ENCODE measurements at regions not wholly inside any gene's neighbourhood (a gene's known extent, or its start where the extent isn't known, plus 50 kb on each side); places are given as distances from the start of the nearest gene placed in this dataset.

- Histone ChIP-seq H3K4me3 (ENCODE audit: insufficient read depth, low read depth, low read length) (no peak overlapping the region), H3K27me3 (ENCODE audit: control insufficient read depth, insufficient read depth, low read length, poor library complexity, severe bottlenecking) (no peaks in the 10 kb centered on the region), H3K4me1 (ENCODE audit: control insufficient read depth, insufficient read depth, low read length) (no peaks in the 10 kb centered on the region), H3K36me3 (ENCODE audit: control insufficient read depth, insufficient read depth, low read length) (no peaks in the 10 kb centered on the region), H3K27ac (ENCODE audit: insufficient read depth, low read depth, low read length, poor library complexity, severe bottlenecking) (no peak overlapping the region), H3K9me3 (ENCODE audit: control insufficient read depth, low read length) (no peaks in the 10 kb centered on the region)
- WGBS, 2 experiments: 76% methylated on average over 6 of the region's 6 CpGs
These were observed 808.6 kb upstream of the ARGLU1 start for GRCh38 chr13:107376341-107377125.

GRCh38 chr13:107375701-107376340 is 807.9 kb upstream of the ARGLU1 start:
- Histone ChIP-seq H3K36me3 (ENCODE audit: control insufficient read depth, insufficient read depth, low read length) (no peaks in the 10 kb centered on the region), H3K27me3 (ENCODE audit: control insufficient read depth, insufficient read depth, low read length, poor library complexity, severe bottlenecking) (no peaks in the 10 kb centered on the region), H3K9me3 (ENCODE audit: control insufficient read depth, low read length) (no peaks in the 10 kb centered on the region), H3K27ac (ENCODE audit: insufficient read depth, low read depth, low read length, poor library complexity, severe bottlenecking) (no peak overlapping the region), H3K4me1 (ENCODE audit: control insufficient read depth, insufficient read depth, low read length) (no peaks in the 10 kb centered on the region), H3K4me3 (ENCODE audit: insufficient read depth, low read depth, low read length) (no peak overlapping the region)
- 84 to 96% methylated on average over 3 to 4 of the region's 4 CpGs for WGBS, 2 experiments

GRCh38 chr13:107374038-107374437 is 806.1 kb upstream of the ARGLU1 start:
- H3K4me1 ChIP-seq (ENCODE audit: control insufficient read depth, insufficient read depth, low read length): no peaks in the 10 kb centered on the region
- H3K27ac ChIP-seq (ENCODE audit: insufficient read depth, low read depth, low read length, poor library complexity, severe bottlenecking): no peak overlapping the region
- H3K36me3 ChIP-seq (ENCODE audit: control insufficient read depth, insufficient read depth, low read length): no peaks in the 10 kb centered on the region
- WGBS, 2 experiments: 80 to 97% methylated on average over 1 to 2 of the region's 2 CpGs
- H3K4me3 ChIP-seq (ENCODE audit: insufficient read depth, low read depth, low read length): no peak overlapping the region
- H3K9me3 ChIP-seq (ENCODE audit: control insufficient read depth, low read length): no peaks in the 10 kb centered on the region
- no peaks in the 10 kb centered on the region for H3K27me3 ChIP-seq (ENCODE audit: control insufficient read depth, insufficient read depth, low read length, poor library complexity, severe bottlenecking)

- Histone ChIP-seq H3K36me3 (ENCODE audit: control insufficient read depth, insufficient read depth, low read length) (no peaks in the 10 kb centered on the region), H3K27me3 (ENCODE audit: control insufficient read depth, insufficient read depth, low read length, poor library complexity, severe bottlenecking) (no peaks in the 10 kb centered on the region), H3K4me1 (ENCODE audit: control insufficient read depth, insufficient read depth, low read length) (no peaks in the 10 kb centered on the region), H3K27ac (ENCODE audit: insufficient read depth, low read depth, low read length, poor library complexity, severe bottlenecking) (no peak overlapping the region), H3K4me3 (ENCODE audit: insufficient read depth, low read depth, low read length) (no peak overlapping the region), H3K9me3 (ENCODE audit: control insufficient read depth, low read length) (no peaks in the 10 kb centered on the region)
- 19 to 26% methylated on average over 3 of the region's 3 CpGs for whole genome bisulfite sequencing, 2 experiments
These were observed 805.6 kb upstream of the ARGLU1 start for GRCh38 chr13:107373551-107373950.

- Histone ChIP-seq H3K9me3 (ENCODE audit: control insufficient read depth, low read length) (no peaks in the 10 kb centered on the region), H3K4me1 (ENCODE audit: control insufficient read depth, insufficient read depth, low read length) (no peaks in the 10 kb centered on the region), H3K27me3 (ENCODE audit: control insufficient read depth, insufficient read depth, low read length, poor library complexity, severe bottlenecking) (no peaks in the 10 kb centered on the region), H3K4me3 (ENCODE audit: insufficient read depth, low read depth, low read length) (no peak overlapping the region), H3K36me3 (ENCODE audit: control insufficient read depth, insufficient read depth, low read length) (no peaks in the 10 kb centered on the region), H3K27ac (ENCODE audit: insufficient read depth, low read depth, low read length, poor library complexity, severe bottlenecking) (no peak overlapping the region)
- 84 to 88% methylated on average over 7 of the region's 7 CpGs for WGBS, 2 experiments
These were observed 802.3 kb upstream of the ARGLU1 start for GRCh38 chr13:107370015-107370785.

GRCh38 chr13:107367258-107367657 is 799.3 kb upstream of the ARGLU1 start:
- no peaks in the 10 kb centered on the region for H3K4me1 ChIP-seq (ENCODE audit: control insufficient read depth, insufficient read depth, low read length)
- 83 to 86% methylated on average over 8 of the region's 8 CpGs for WGBS, 2 experiments
- H3K27me3 ChIP-seq (ENCODE audit: control insufficient read depth, insufficient read depth, low read length, poor library complexity, severe bottlenecking): no peaks in the 10 kb centered on the region
- no peaks in the 10 kb centered on the region for H3K9me3 ChIP-seq (ENCODE audit: control insufficient read depth, low read length)
- H3K4me3 ChIP-seq (ENCODE audit: insufficient read depth, low read depth, low read length): no peak overlapping the region
- H3K27ac ChIP-seq (ENCODE audit: insufficient read depth, low read depth, low read length, poor library complexity, severe bottlenecking): no peak overlapping the region
- no peaks in the 10 kb centered on the region for H3K36me3 ChIP-seq (ENCODE audit: control insufficient read depth, insufficient read depth, low read length)

GRCh38 chr13:107365466-107366215 is 797.7 kb upstream of the ARGLU1 start:
- Histone ChIP-seq H3K27me3 (ENCODE audit: control insufficient read depth, insufficient read depth, low read length, poor library complexity, severe bottlenecking) (no peaks in the 10 kb centered on the region), H3K36me3 (ENCODE audit: control insufficient read depth, insufficient read depth, low read length) (no peaks in the 10 kb centered on the region), H3K4me3 (ENCODE audit: insufficient read depth, low read depth, low read length) (no peak overlapping the region), H3K4me1 (ENCODE audit: control insufficient read depth, insufficient read depth, low read length) (no peaks in the 10 kb centered on the region), H3K27ac (ENCODE audit: insufficient read depth, low read depth, low read length, poor library complexity, severe bottlenecking) (no peak overlapping the region), H3K9me3 (ENCODE audit: control insufficient read depth, low read length) (no peaks in the 10 kb centered on the region)
- WGBS, 2 experiments: 71 to 79% methylated on average over 7 to 8 of the region's 8 CpGs

GRCh38 chr13:107364658-107365057 is 796.7 kb upstream of the ARGLU1 start:
- no peaks in the 10 kb centered on the region for H3K27me3 ChIP-seq (ENCODE audit: control insufficient read depth, insufficient read depth, low read length, poor library complexity, severe bottlenecking)
- H3K36me3 ChIP-seq (ENCODE audit: control insufficient read depth, insufficient read depth, low read length): no peaks in the 10 kb centered on the region
- H3K4me3 ChIP-seq (ENCODE audit: insufficient read depth, low read depth, low read length): no peak overlapping the region
- no peak overlapping the region for H3K27ac ChIP-seq (ENCODE audit: insufficient read depth, low read depth, low read length, poor library complexity, severe bottlenecking)
- 100% methylated on average over 1 of the region's 1 CpG for WGBS, 2 experiments
- H3K4me1 ChIP-seq (ENCODE audit: control insufficient read depth, insufficient read depth, low read length): no peaks in the 10 kb centered on the region
- no peaks in the 10 kb centered on the region for H3K9me3 ChIP-seq (ENCODE audit: control insufficient read depth, low read length)

GRCh38 chr13:107361666-107362065 is 793.7 kb upstream of the ARGLU1 start:
- H3K36me3 ChIP-seq (ENCODE audit: control insufficient read depth, insufficient read depth, low read length): no peaks in the 10 kb centered on the region
- no peaks in the 10 kb centered on the region for H3K27me3 ChIP-seq (ENCODE audit: control insufficient read depth, insufficient read depth, low read length, poor library complexity, severe bottlenecking)

More at GRCh38 chr13:107361666-107362065, 793.7 kb upstream of the ARGLU1 start:
- Histone ChIP-seq H3K9me3 (ENCODE audit: control insufficient read depth, low read length) (no peaks in the 10 kb centered on the region), H3K4me3 (ENCODE audit: insufficient read depth, low read depth, low read length) (no peak overlapping the region), H3K4me1 (ENCODE audit: control insufficient read depth, insufficient read depth, low read length) (no peaks in the 10 kb centered on the region), H3K27ac (ENCODE audit: insufficient read depth, low read depth, low read length, poor library complexity, severe bottlenecking) (no peak overlapping the region)
- WGBS, 2 experiments: 78 to 100% methylated on average over 3 to 5 of the region's 5 CpGs
